IPS-NIHi7 (cell line): ENCODE measurements at regions not wholly inside any gene's neighbourhood (a gene's known extent, or its start where the extent isn't known, plus 50 kb on each side); places are given as distances from the start of the nearest gene placed in this dataset.
"Not testable (repeated sequence)": the region's sequence is repeated elsewhere in the genome, so short reads cannot be mapped to it uniquely, and the experiment has no call there.

Experiments
- DNase-seq: peaks from one replicate; pipeline ENCODE4 v3.0.0; 2012; ENCODE audit warnings: mixed read lengths; ENCODE audit errors: extremely low spot score

DNA sequence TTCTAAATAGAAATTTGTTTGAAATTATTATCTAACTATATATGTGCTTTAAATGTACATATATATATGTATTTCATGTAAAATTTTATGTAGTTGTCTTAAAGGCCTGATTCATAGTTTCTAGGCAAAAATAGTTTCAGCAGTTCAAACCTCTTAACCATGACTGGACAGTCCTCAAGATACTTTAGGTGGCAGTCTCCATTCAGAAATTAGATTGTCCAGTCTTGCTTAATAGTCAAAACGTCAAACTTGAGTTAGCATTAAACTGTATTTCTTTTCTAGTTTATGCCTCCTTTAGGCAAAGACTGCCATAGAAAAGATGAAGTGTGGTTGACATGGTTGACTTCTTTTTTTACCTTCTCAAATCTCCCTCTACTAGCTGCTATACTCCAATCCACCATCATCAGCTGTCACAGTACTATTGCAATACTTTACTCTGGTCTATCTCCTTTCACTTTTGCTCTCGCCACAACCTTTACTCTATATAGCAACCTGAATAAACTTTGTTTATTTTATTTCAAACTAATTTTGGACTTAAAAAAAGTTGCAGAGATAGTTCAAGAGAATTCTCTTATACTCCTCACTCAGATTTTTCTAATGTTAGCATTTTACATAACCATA is 395.6 kb upstream of the DIPK2B start:
- no peak for DNase-seq

DNA sequence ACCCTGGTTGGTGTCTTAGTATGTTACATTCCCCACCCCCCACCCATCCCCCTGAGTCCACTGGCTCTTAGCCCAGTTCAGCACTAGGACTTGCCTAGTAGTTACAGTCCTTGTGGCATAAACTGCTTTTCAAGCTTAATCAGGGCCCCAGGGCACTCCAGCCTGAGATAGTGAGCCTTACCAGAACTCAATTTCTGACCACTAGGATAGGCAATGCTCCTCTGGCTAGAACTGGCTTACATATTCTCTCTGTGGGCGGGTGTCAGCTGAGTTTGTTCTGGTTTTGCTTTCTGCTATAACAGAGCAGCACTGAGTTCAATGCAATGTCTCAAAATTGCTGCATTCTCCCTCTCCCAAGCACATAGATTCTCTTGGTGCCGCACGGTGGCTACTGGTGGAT is 391.4 kb upstream of the DIPK2B start:
- no peak for DNase-seq

DNA sequence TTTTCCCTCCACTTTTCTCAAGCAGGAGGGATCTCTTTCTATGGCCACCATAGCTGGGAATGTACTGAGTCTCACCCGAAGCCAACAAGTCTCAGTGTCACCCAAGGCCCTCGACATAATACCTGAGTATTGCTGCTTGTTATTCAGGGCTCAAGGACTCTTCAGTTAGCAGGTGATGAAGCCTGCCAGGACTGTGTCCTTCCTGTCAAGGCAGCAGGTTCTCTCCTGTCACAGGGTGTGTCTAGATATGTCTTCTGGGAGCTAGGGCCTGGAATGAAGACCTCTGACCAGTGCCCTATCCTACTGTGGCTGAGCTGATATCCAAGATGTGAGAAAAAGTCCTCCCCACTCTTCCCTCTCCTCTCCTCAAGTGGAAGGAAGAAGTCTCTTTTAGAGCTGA is 391.0 kb upstream of the DIPK2B start:
- no peak for DNase-seq

GRCh38 chrX:45584717-45585116 is 384.0 kb upstream of the DIPK2B start:
- no peak for DNase-seq

DNA sequence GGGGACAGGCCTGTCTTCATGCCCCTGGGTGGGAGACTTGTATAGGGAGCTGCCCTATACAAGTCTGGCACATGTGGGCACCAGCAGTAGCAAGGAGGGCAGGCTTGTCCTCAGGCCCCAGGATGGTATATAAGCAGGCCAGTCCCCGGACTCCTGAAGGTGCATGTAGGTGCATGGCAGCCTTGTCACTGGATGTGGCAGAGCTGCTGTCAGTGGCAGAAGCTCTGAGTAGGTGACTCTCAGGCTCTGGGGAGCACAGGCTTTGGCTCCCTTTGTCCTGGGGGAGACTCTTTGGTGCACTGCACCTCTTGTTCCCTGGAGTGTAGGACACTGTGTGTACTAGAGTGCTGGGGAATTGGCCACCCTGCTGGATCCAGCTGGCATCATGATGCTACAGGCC is 376.7 kb upstream of the DIPK2B start:
- no peak for DNase-seq

- peak; percentile 13 for DNase-seq
Measured at GRCh38 chrX:45571453-45571852, 370.8 kb upstream of the DIPK2B start.

DNA sequence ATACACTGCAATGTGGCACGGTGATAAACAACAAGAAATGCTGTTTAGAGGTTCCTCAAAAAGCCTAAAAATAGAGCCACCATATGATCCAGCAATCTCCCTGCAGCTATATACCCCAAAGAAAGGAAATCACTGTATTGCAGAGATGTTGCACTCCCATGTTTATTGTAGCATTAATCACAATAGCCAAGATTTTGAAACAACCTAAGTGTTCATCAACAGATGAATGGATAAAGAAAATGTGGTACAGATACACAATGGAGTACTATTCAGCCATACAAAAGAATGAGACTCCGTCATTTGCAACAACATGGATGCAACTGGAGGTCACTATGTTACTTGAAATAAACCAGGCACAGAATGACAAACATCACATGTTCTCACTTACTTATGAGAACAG is 365.8 kb upstream of the DIPK2B start:
- no peak for DNase-seq

DNA sequence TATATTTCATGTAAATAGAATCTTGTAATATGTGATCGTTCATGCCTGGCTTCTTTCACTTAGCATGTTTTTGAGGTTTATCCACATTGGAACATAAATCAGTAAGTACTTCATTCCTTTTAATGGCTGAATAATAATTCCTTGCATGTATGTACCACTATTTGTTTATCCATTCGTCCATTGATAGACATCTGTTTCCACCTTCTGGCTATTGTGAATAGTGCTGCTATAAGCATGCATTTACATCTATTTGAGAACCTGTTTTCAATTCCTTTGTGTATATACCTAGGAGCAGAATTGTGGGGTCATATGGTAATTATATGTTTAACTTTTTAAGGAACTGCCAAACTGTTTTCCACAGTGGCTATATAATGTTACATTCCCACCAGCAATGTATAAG is 356.7 kb upstream of the DIPK2B start:
- no peak for DNase-seq

DNA sequence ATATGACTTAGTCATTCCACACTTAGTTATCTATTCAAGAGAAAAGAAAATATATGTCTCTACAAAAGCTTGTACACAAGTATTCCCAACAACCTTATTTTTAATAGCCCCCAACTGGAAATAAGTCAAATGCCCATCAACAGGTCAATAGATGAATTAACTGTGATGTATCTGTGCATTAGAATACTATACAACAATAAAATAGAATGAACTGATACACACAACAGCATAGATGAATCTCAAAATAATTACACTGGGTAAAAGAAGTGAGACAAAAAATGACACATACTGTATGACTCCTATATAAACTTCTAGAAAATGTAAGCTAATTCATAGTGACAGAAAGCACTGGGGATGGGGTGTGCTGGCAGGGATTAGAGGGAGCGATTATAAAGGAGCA is 354.1 kb upstream of the DIPK2B start:
- no peak for DNase-seq

- DNase-seq = no peak
Measured at GRCh38 chrX:45553417-45553816, 352.7 kb upstream of the DIPK2B start.

GRCh38 chrX:45546697-45547096 is 346.0 kb upstream of the DIPK2B start:
- DNase-seq = not testable (repeated sequence)

DNA sequence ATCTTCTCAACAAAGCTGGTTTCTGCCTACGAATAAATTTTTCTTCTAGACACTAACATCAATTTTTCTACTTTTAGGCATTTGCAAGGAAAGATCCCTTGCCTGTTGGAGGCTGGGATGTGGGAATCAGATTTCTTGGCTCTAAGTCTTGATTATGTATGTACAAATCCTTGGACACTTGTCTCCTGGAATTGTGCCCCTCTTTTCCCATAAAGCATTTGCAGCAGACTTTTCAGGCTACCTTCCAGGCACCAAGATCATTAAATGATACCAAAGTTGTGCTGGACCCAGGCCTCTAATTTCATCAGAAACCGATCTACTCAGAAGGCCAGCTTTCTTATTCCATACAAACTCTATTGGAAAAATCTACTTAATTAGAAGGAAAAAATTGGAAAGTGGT is 339.5 kb upstream of the DIPK2B start:
- DNase-seq = no peak

DNA sequence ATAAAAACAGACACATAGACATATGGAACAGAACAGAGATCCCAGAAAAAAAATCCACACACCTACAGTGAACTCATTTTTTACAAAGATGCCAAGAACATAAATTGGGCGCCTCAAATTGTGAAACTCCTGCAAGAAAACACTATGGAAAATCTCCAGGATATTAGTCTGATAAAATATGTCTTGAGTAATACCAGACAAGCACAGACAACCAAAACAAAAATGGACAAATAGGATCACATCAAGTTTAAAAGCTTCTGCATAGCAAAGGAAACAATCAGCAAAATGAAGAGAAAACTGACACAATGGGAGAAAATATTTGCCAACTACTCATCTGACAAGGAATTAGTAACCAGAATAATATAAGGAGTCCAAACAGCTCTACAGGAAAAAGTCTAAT is 337.3 kb upstream of the DIPK2B start:
- DNase-seq = no peak

- no peak for DNase-seq
Measured at GRCh38 chrX:45527834-45528233, 327.2 kb upstream of the DIPK2B start.

DNA sequence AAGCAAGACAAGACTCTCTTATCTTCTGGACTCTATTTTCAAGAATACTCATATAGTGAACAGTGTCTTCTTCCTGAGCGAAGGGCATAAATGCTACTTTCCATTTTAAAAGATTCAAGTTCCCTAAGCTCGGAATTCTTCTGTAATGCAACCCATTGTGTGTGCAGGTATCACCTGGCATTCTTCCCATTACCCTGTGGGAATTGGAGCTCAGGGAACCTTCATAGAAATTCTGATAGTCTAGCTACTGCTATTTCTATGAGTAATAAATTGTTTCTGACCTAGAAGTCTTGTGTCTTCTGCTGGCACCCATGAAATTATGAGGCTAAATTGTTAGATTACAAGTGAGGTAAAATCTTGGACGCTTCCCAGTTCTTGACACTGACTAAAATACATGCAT is 324.1 kb upstream of the DIPK2B start:
- no peak for DNase-seq

DNA sequence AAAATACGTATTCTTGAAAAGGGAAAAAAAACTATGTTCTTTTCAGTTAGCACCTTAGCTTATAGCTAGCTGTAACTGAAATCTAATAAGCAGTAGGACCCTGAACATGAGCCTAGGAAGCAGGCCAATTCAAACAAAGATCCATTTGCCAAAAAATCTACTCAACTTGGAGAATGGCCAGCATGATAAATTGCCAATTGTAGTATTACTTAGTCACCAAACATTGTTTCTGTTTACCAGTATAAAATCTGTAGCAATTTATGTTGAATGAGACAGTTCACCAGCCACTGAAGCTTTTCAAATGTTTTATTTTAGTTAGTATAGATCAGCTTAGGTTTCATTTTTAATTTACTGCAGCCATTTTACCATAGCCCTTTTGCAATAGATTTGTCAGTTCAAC is 323.6 kb upstream of the DIPK2B start:
- DNase-seq = no peak

DNA sequence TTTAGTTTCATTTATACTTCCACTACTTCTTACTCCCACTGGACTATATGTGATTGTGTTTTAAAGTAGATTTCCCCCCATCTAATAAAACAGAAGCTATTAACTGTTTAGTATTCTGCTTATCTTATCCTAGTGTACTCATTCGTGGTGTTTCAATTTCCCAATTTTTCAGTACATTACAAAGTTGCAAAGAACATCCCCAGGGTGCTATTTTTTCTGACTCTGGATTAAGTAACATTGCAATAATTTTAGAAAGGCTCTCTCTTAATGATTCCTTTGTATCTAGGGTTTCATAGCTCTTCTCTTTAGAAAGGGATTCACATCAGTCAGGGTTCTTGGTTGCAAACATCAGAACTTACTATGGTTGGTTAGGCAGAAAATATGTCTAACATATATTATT is 317.9 kb upstream of the DIPK2B start:
- DNase-seq = no peak

DNA sequence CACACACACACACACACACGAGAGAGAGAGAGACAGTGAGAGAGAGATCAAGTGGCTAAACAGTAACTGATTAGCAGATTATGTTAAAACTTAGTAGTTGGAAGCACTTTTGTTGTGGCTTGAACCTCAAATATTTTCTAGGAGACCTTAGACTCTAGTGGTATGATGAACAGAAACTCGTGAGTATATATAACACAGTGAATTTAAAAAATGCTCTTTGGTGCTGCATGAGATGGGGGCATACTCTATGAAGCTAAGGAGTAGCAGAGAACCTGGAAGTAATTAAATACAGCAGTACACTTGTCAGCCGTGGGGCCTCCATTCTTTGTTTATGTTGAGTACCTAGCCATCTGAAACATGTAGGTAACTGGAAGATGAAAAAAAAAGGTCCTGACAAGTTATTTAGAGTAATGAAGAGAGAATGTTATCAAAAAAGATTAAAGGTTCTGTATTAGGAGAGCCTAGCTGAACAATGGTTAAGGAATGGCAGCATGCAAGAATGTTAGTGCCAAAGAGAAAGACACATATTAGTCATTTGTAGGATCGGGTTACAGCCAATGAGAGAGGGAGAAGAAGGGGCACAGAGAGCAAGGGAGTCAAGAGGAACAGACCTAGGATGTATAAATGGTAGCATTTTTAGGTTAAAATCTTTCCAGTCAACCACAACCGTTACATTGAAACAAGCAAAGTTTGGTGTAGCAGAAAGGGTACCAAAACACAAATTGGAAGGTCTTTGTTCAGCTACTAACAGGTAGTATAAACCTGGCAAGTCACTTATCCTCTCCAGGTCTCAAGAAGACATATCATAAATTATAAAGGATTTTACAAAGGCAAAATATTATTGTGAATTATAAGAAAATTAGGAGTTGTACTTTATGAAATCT is 316.7 kb upstream of the DIPK2B start:
- DNase-seq = peak; percentile 35

- peak; percentile 53 for DNase-seq
Measured at GRCh38 chrX:45515262-45516215, 314.9 kb upstream of the DIPK2B start.

DNA sequence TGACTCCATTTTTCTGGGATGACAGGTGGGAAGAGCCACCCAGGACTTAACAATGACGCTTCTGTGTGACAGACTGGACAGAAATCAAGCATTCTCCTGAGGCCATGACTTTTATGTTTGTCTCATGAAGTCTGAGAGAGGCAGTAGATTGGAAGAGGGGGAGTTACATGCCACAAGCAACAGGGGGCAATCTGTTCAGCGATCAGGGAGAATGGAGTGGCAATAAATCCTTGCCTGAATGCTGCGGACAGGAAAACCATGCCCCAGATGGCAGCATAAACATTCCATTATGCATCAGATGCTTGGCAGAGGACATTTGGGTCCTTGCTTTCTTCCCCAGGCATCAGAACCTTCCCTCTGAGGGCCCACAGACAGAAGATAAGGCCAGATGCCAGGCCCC is 312.4 kb upstream of the DIPK2B start:
- no peak for DNase-seq

- DNase-seq = no peak
Measured at GRCh38 chrX:45508454-45508853, 307.8 kb upstream of the DIPK2B start.

GRCh38 chrX:45506149-45506730 is 305.6 kb upstream of the DIPK2B start:
- DNase-seq = no peak
